Upper lobe of left lung (tissue), 4 donors: ENCODE measurements at regions not wholly inside any gene's neighbourhood (a gene's known extent, or its start where the extent isn't known, plus 50 kb on each side); places are given as distances from the start of the nearest gene placed in this dataset.

Source experiments
- POLR2A ChIP-seq, 4 donors: fragments of 450-650 bp; IDR thresholded peaks; one replicate each; pipeline ENCODE4 v1.5.1; 2016 to 2017; ENCODE audit warnings: antibody characterized with exemption in 4 of 4, mild to moderate bottlenecking in 2 of 4
- TF ChIP-seq, protein P1 (sequence below), 6 experiments: fragments of 450-650 bp in 4 of 6; fragments of 200-600 bp in 2 of 6; sonication (generic) in 2 of 6; IDR thresholded peaks; one replicate each; pipeline ENCODE4 v1.5.1; 2016 to 2019; ENCODE audit warnings: antibody characterized with exemption in 6 of 6

DNA sequence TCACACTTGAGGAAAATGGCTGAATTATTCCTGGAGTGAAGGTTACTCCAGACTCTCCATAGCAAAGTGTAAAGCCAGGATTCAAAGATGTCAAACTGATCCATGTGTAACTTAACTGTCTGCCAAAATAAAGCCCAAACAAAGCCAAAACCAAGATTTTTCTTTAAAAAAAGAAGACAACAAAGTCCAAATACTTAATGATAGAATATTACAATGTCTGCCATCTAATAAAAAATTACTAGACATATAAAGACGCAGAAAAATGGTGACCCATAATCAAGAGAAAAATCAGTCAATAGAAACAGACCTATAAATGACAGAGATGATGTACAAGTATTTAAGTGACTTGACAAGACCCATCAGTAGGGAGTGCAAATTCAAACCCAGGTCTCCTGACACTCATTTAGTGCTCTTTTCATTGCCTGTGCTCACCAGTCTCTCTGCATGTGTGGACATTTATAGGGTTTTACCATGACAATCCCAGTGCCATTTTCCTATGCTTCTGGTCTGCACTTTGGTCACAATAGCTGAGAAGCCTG, 85.1 kb upstream of the HES1 start:
- TF ChIP-seq, protein P1, sequence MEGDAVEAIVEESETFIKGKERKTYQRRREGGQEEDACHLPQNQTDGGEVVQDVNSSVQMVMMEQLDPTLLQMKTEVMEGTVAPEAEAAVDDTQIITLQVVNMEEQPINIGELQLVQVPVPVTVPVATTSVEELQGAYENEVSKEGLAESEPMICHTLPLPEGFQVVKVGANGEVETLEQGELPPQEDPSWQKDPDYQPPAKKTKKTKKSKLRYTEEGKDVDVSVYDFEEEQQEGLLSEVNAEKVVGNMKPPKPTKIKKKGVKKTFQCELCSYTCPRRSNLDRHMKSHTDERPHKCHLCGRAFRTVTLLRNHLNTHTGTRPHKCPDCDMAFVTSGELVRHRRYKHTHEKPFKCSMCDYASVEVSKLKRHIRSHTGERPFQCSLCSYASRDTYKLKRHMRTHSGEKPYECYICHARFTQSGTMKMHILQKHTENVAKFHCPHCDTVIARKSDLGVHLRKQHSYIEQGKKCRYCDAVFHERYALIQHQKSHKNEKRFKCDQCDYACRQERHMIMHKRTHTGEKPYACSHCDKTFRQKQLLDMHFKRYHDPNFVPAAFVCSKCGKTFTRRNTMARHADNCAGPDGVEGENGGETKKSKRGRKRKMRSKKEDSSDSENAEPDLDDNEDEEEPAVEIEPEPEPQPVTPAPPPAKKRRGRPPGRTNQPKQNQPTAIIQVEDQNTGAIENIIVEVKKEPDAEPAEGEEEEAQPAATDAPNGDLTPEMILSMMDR (IDR thresholded peaks at IDR 0.05): no peak
- TF ChIP-seq POLR2A (IDR thresholded peaks at IDR 0.05): no peak
